ENCODE measurements at regions not wholly inside any gene's neighbourhood (a gene's known extent, or its start where the extent isn't known, plus 50 kb on each side); places are given as distances from the start of the nearest gene placed in this dataset.

DNA sequence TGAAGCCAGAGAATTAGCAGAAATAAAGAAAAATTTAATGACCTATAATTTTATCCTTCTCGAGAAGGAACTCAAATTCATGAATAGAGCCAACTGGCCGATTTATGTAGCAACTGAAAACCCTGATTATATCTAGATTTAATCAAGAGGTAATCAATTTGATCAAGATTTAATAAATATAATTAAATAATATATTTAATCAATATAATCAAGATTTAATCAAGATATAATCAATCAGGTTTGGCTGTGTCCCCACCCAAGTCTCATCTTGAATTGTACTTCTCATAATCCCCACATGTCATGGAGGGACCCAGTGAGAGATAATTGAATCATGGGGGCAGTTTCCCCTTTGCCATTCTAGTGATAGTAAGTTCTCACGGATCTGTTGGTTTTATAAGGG, 181.2 kb upstream of the CDIN1 start:
- Histone ChIP-seq H3K4me1 (ENCODE audit: control insufficient read depth in 1 of 2, insufficient read depth in 2 of 2, low read length in 2 of 2) (no peaks in the 10 kb centered on the region; a peak in 1 of 4 replicates), H3K9me3 (ENCODE audit: control insufficient read depth in 1 of 2, insufficient read depth in 1 of 2, low read depth in 1 of 2, low read length in 2 of 2) (no peaks in the 10 kb centered on the region), H3K79me2 (ENCODE audit: insufficient read depth, low read length) (no peaks in the 10 kb centered on the region), H2AFZ (ENCODE audit: low read depth, low read length, poor library complexity, severe bottlenecking) (no peak overlapping the region), H3K4me2 (ENCODE audit: low read length) (no peak overlapping the region), H3K36me3 (ENCODE audit: control insufficient read depth in 1 of 2, insufficient read depth in 2 of 2, low read length in 2 of 2) (no peaks in the 10 kb centered on the region), H3K9ac (ENCODE audit: low read length) (no peak overlapping the region), H3K4me3 (replicated peaks in 1 of 2; ENCODE audit: low read depth in 1 of 2, low read length in 2 of 2) (no peak overlapping the region), H3K9me2 (ENCODE audit: insufficient read depth) (no peaks in the 10 kb centered on the region), H3K27me3 (ENCODE audit: insufficient read depth, low read length) (no peaks in the 10 kb centered on the region), H4K20me1 (ENCODE audit: insufficient read depth) (no peaks in the 10 kb centered on the region), H3K27ac (ENCODE audit: low read depth, low read length) (no peak overlapping the region)
- TF ChIP-seq, protein P1, sequence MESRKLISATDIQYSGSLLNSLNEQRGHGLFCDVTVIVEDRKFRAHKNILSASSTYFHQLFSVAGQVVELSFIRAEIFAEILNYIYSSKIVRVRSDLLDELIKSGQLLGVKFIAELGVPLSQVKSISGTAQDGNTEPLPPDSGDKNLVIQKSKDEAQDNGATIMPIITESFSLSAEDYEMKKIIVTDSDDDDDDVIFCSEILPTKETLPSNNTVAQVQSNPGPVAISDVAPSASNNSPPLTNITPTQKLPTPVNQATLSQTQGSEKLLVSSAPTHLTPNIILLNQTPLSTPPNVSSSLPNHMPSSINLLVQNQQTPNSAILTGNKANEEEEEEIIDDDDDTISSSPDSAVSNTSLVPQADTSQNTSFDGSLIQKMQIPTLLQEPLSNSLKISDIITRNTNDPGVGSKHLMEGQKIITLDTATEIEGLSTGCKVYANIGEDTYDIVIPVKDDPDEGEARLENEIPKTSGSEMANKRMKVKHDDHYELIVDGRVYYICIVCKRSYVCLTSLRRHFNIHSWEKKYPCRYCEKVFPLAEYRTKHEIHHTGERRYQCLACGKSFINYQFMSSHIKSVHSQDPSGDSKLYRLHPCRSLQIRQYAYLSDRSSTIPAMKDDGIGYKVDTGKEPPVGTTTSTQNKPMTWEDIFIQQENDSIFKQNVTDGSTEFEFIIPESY (IDR thresholded peaks at IDR 0.05; ENCODE audit: extremely low read depth, insufficient replicate concordance, low read length): no peak
- TF ChIP-seq SRF (IDR thresholded peaks at IDR 0.05; ENCODE audit: low read depth) (no peak), RAD21 (IDR thresholded peaks at IDR 0.05; ENCODE audit: low read depth) (no peak), EGR1 (IDR thresholded peaks at IDR 0.05; ENCODE audit: low read depth) (no peak), ZNF274 (IDR thresholded peaks at IDR 0.05; ENCODE audit: low read depth, low read length) (no peak), SIN3A (IDR thresholded peaks at IDR 0.05; ENCODE audit: low read depth) (no peak), ELF1 (IDR thresholded peaks at IDR 0.05; ENCODE audit: borderline replicate concordance, low read depth) (no peak), CEBPB (IDR thresholded peaks at IDR 0.05; ENCODE audit: low read depth) (no peak), EZH2 (IDR thresholded peaks at IDR 0.05) (no peak), POLR2AphosphoS5 (IDR thresholded peaks at IDR 0.05; ENCODE audit: low read depth, low read length) (no peak), POLR2A (IDR thresholded peaks at IDR 0.05; ENCODE audit: borderline replicate concordance, extremely low read depth, insufficient read depth, insufficient read length) (no peak), YY1 (IDR thresholded peaks at IDR 0.05; ENCODE audit: extremely low read depth, insufficient replicate concordance, low read depth, low read length) (no peak), JUND (IDR thresholded peaks at IDR 0.05) (no peak), ZFX (IDR thresholded peaks at IDR 0.05) (no peak), EZH2phosphoT487 (IDR thresholded peaks at IDR 0.05; ENCODE audit: borderline replicate concordance) (no peak), FOSL1 (IDR thresholded peaks at IDR 0.05; ENCODE audit: low read depth) (no peak), SP1 (IDR thresholded peaks at IDR 0.05; ENCODE audit: low read depth) (no peak)
- TF ChIP-seq, protein P2, sequence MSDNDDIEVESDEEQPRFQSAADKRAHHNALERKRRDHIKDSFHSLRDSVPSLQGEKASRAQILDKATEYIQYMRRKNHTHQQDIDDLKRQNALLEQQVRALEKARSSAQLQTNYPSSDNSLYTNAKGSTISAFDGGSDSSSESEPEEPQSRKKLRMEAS (IDR thresholded peaks at IDR 0.05): no peak
- TF ChIP-seq, protein P3, sequence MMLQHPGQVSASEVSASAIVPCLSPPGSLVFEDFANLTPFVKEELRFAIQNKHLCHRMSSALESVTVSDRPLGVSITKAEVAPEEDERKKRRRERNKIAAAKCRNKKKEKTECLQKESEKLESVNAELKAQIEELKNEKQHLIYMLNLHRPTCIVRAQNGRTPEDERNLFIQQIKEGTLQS (IDR thresholded peaks at IDR 0.05): no peak
- TF ChIP-seq, protein P4, sequence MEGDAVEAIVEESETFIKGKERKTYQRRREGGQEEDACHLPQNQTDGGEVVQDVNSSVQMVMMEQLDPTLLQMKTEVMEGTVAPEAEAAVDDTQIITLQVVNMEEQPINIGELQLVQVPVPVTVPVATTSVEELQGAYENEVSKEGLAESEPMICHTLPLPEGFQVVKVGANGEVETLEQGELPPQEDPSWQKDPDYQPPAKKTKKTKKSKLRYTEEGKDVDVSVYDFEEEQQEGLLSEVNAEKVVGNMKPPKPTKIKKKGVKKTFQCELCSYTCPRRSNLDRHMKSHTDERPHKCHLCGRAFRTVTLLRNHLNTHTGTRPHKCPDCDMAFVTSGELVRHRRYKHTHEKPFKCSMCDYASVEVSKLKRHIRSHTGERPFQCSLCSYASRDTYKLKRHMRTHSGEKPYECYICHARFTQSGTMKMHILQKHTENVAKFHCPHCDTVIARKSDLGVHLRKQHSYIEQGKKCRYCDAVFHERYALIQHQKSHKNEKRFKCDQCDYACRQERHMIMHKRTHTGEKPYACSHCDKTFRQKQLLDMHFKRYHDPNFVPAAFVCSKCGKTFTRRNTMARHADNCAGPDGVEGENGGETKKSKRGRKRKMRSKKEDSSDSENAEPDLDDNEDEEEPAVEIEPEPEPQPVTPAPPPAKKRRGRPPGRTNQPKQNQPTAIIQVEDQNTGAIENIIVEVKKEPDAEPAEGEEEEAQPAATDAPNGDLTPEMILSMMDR (IDR thresholded peaks at IDR 0.05 in 2 of 3, conservative IDR thresholded peaks at IDR 0.05 in 1 of 3; ENCODE audit: borderline replicate concordance in 1 of 3, insufficient read depth in 1 of 3, low read depth in 2 of 3, low read length in 2 of 3): no peak
- intact Hi-C loops (cut with micrococcal nuclease): no loop called here
- BruUV-seq (replicated peaks): no TSS peak
- CTCF ChIA-PET: no interaction called here
- no peak for ATAC-seq
- POLR2A ChIA-PET: no interaction called here
- RAD21 ChIA-PET (ENCODE audit: low non-redundant PET in 1 of 2, low total read pairs in 2 of 2, uncharacterized antibody in 2 of 2, unreplicated experiment in 2 of 2): no interaction called here
- DNase-seq (ENCODE audit: low read depth, low spot score): no peak

Data from HCT116 (cell line).